C4-2B (cell line): ENCODE measurements at regions not wholly inside any gene's neighbourhood (a gene's known extent, or its start where the extent isn't known, plus 50 kb on each side); places are given as distances from the start of the nearest gene placed in this dataset.

Experiments
- ZFX ChIP-seq: fragments of 450-650 bp; IDR thresholded peaks from 2 replicates; pipeline ENCODE4 v1.6.1; 2017
- TF ChIP-seq, protein P1 (sequence below): fragments of 450-650 bp; conservative IDR thresholded peaks from 2 replicates; pipeline ENCODE4 v1.5.1; 2017; ENCODE audit warnings: mild to moderate bottlenecking

GRCh38 chr2:88873620-88874019 lies 182.1 kb downstream of the RPIA start:
- TF ChIP-seq, protein P1, sequence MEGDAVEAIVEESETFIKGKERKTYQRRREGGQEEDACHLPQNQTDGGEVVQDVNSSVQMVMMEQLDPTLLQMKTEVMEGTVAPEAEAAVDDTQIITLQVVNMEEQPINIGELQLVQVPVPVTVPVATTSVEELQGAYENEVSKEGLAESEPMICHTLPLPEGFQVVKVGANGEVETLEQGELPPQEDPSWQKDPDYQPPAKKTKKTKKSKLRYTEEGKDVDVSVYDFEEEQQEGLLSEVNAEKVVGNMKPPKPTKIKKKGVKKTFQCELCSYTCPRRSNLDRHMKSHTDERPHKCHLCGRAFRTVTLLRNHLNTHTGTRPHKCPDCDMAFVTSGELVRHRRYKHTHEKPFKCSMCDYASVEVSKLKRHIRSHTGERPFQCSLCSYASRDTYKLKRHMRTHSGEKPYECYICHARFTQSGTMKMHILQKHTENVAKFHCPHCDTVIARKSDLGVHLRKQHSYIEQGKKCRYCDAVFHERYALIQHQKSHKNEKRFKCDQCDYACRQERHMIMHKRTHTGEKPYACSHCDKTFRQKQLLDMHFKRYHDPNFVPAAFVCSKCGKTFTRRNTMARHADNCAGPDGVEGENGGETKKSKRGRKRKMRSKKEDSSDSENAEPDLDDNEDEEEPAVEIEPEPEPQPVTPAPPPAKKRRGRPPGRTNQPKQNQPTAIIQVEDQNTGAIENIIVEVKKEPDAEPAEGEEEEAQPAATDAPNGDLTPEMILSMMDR, result no peak
- TF ChIP-seq ZFX, result no peak
